ENCODE measurements at regions not wholly inside any gene's neighbourhood (a gene's known extent, or its start where the extent isn't known, plus 50 kb on each side); places are given as distances from the start of the nearest gene placed in this dataset.

GRCh38 chr2:220575963-220576362, 948.5 kb downstream of the SLC4A3 start:
- TF ChIP-seq ZBTB8A (IDR thresholded peaks at IDR 0.05; ENCODE audit: partially characterized antibody) (no peak), PATZ1 (CRISPR knock-in tag; IDR thresholded peaks at IDR 0.05; ENCODE audit: borderline replicate concordance) (no peak), REST (IDR thresholded peaks at IDR 0.05; ENCODE audit: borderline replicate concordance) (no peak), REST (CRISPR knock-in tag; IDR thresholded peaks at IDR 0.05; ENCODE audit: low read depth) (no peak), POLR2AphosphoS2 (IDR thresholded peaks at IDR 0.05; ENCODE audit: low read length) (no peak)

All from K562 (cell line).